CD8-positive, alpha-beta memory T cell (primary cell): ENCODE measurements at regions not wholly inside any gene's neighbourhood (a gene's known extent, or its start where the extent isn't known, plus 50 kb on each side); places are given as distances from the start of the nearest gene placed in this dataset.

Experiments used
- CTCF ChIA-PET: fragments of 350-600 bp; sonication (Branson Sonifier 250); formaldehyde crosslinking; loops from one replicate; lab custom pipeline; 2021; ENCODE audit warnings: antibody characterized with exemption; lab: Charles Lee
- POLR2A ChIA-PET: fragments of 350-600 bp; sonication (Branson Sonifier 250); formaldehyde crosslinking; loops from one replicate; lab custom pipeline; 2021; ENCODE audit warnings: antibody characterized with exemption; lab: Charles Lee
- DNase-seq, 5 donors: peaks; one replicate each; pipeline versions ENCODE4 v3.0.0 to v3.0.0-alpha.2; 2020 to 2022; ENCODE audit warnings: mixed read lengths in 1 of 5
- H3K27ac ChIP-seq: one replicate; pipeline ENCODE4 v1.7.0; 2013; ENCODE audit warnings: low read depth, mild to moderate bottlenecking, low read length, moderate library complexity
- H3K27me3 ChIP-seq: 2 replicates; pipeline ENCODE4 v1.7.0; 2013; ENCODE audit warnings: low read length, mild to moderate bottlenecking; ENCODE audit not compliant: insufficient read depth, poor library complexity, severe bottlenecking
- H3K36me3 ChIP-seq: 2 replicates; pipeline ENCODE4 v1.7.0; 2013; ENCODE audit warnings: mild to moderate bottlenecking, low read length, moderate library complexity; ENCODE audit not compliant: insufficient read depth
- H3K4me1 ChIP-seq: 2 replicates; pipeline ENCODE4 v1.7.0; 2013; ENCODE audit warnings: mild to moderate bottlenecking, low read length, moderate library complexity; ENCODE audit not compliant: insufficient read depth
- H3K4me3 ChIP-seq: 2 replicates; pipeline ENCODE4 v1.7.0; 2013; ENCODE audit warnings: mild to moderate bottlenecking, low read length
- H3K9me3 ChIP-seq: 2 replicates; pipeline ENCODE4 v1.7.0; 2013; ENCODE audit warnings: mild to moderate bottlenecking, low read length
- H3K27ac Mint-ChIP-seq, 8 donors: one replicate each; pipeline ENCODE4 v1.8.0; 2020 to 2021; ENCODE audit warnings: mixed read lengths in 8 of 8, mild to moderate bottlenecking in 6 of 8, inconsistent platforms in 3 of 8, moderate library complexity in 3 of 8
- H3K27me3 Mint-ChIP-seq, 2 donors: one replicate each; pipeline ENCODE4 v1.8.0; 2020 to 2021; ENCODE audit warnings: mixed read lengths in 2 of 2, mild to moderate bottlenecking in 1 of 2, moderate library complexity in 1 of 2
- H3K36me3 Mint-ChIP-seq, 3 donors: one replicate each; pipeline ENCODE4 v1.8.0; 2020 to 2021; ENCODE audit warnings: mixed read lengths in 3 of 3, inconsistent platforms in 1 of 3, mild to moderate bottlenecking in 1 of 3
- H3K4me1 Mint-ChIP-seq, 3 donors: one replicate each; pipeline ENCODE4 v1.8.0; 2020 to 2021; ENCODE audit warnings: mixed read lengths in 3 of 3, inconsistent platforms in 1 of 3, mild to moderate bottlenecking in 1 of 3
- H3K4me3 Mint-ChIP-seq, 7 donors: one replicate each; pipeline ENCODE4 v1.8.0; 2020 to 2021; ENCODE audit warnings: mixed read lengths in 7 of 7, mild to moderate bottlenecking in 6 of 7, moderate library complexity in 4 of 7, inconsistent platforms in 2 of 7
- H3K9me3 Mint-ChIP-seq, 5 donors: one replicate each; pipeline ENCODE4 v1.8.0; 2020 to 2022; ENCODE audit warnings: mixed read lengths in 5 of 5, mild to moderate bottlenecking in 3 of 5, moderate library complexity in 2 of 5, inconsistent platforms in 1 of 5

- no peaks in the 10 kb centered on the region for H3K36me3 Mint-ChIP-seq
- peaks cover 2 to 15% (median 8%) of the 10 kb centered on the region in 5 donors for H3K9me3 Mint-ChIP-seq
- no peak overlapping the region for H3K27ac Mint-ChIP-seq
- no peaks in the 10 kb centered on the region for H3K4me1 Mint-ChIP-seq
- no peak overlapping the region for H3K4me3 Mint-ChIP-seq
- H3K36me3 ChIP-seq = no peaks in the 10 kb centered on the region
- ChIA-PET CTCF (no interaction called here), POLR2A (no interaction called here)
- no peaks in the 10 kb centered on the region for H3K27me3 ChIP-seq
- no peak overlapping the region for H3K4me3 ChIP-seq
- no peak for DNase-seq
- H3K27ac ChIP-seq = no peak overlapping the region
- no peaks in the 10 kb centered on the region for H3K4me1 ChIP-seq
- no peaks in the 10 kb centered on the region for H3K9me3 ChIP-seq
- no peaks in the 10 kb centered on the region for H3K27me3 Mint-ChIP-seq
These were observed 416.9 kb downstream of the FRK start for GRCh38 chr6:115643762-115644161.

- Mint-ChIP-seq H3K27me3 (no peaks in the 10 kb centered on the region), H3K4me1 (no peaks in the 10 kb centered on the region), H3K9me3 (peaks cover 0 to 27% (median 8%) of the 10 kb centered on the region in 5 donors), H3K36me3 (no peaks in the 10 kb centered on the region), H3K4me3 (no peak overlapping the region), H3K27ac (no peak overlapping the region)
- no peaks in the 10 kb centered on the region for H3K4me1 ChIP-seq
- ChIA-PET POLR2A (no interaction called here), CTCF (no interaction called here)
- no peak for DNase-seq
- H3K4me3 ChIP-seq = no peak overlapping the region
- H3K27me3 ChIP-seq = no peaks in the 10 kb centered on the region
- H3K36me3 ChIP-seq = no peaks in the 10 kb centered on the region
- H3K9me3 ChIP-seq = no peaks in the 10 kb centered on the region
- H3K27ac ChIP-seq = no peak overlapping the region
These were observed 425.8 kb downstream of the FRK start for GRCh38 chr6:115634887-115635286.

GRCh38 chr6:115634131-115634530 is 426.6 kb downstream of the FRK start:
- Mint-ChIP-seq H3K4me3 (no peak overlapping the region), H3K4me1 (no peaks in the 10 kb centered on the region), H3K36me3 (no peaks in the 10 kb centered on the region), H3K27me3 (no peaks in the 10 kb centered on the region), H3K9me3 (peaks cover 0 to 22% (median 6%) of the 10 kb centered on the region in 5 donors), H3K27ac (no peak overlapping the region)
- H3K36me3 ChIP-seq = no peaks in the 10 kb centered on the region
- POLR2A ChIA-PET = no interaction called here
- H3K9me3 ChIP-seq = no peaks in the 10 kb centered on the region
- H3K27ac ChIP-seq = no peak overlapping the region
- H3K27me3 ChIP-seq = no peaks in the 10 kb centered on the region
- CTCF ChIA-PET = no interaction called here
- no peak for DNase-seq
- H3K4me1 ChIP-seq = no peaks in the 10 kb centered on the region
- no peak overlapping the region for H3K4me3 ChIP-seq

GRCh38 chr6:115631028-115631427 is 429.7 kb downstream of the FRK start:
- Histone ChIP-seq H3K4me3 (no peak overlapping the region), H3K27me3 (no peaks in the 10 kb centered on the region), H3K9me3 (no peaks in the 10 kb centered on the region), H3K27ac (no peak overlapping the region), H3K36me3 (no peaks in the 10 kb centered on the region), H3K4me1 (no peaks in the 10 kb centered on the region)
- Mint-ChIP-seq H3K9me3 (peaks cover 0 to 17% (median 0%) of the 10 kb centered on the region in 5 donors), H3K4me3 (no peak overlapping the region), H3K4me1 (no peaks in the 10 kb centered on the region), H3K27me3 (no peaks in the 10 kb centered on the region), H3K36me3 (no peaks in the 10 kb centered on the region), H3K27ac (no peak overlapping the region)
- DNase-seq = no peak
- CTCF ChIA-PET = no interaction called here
- POLR2A ChIA-PET = no interaction called here

- Mint-ChIP-seq H3K27ac (no peak overlapping the region), H3K4me3 (no peak overlapping the region), H3K4me1 (no peaks in the 10 kb centered on the region), H3K27me3 (no peaks in the 10 kb centered on the region), H3K9me3 (peaks cover 0 to 12% (median 0%) of the 10 kb centered on the region in 5 donors), H3K36me3 (no peaks in the 10 kb centered on the region)
- Histone ChIP-seq H3K4me3 (no peak overlapping the region), H3K36me3 (no peaks in the 10 kb centered on the region), H3K27me3 (no peaks in the 10 kb centered on the region), H3K9me3 (no peaks in the 10 kb centered on the region), H3K4me1 (no peaks in the 10 kb centered on the region), H3K27ac (no peak overlapping the region)
- no peak for DNase-seq
- ChIA-PET POLR2A (no interaction called here), CTCF (no interaction called here)
These were observed 430.2 kb downstream of the FRK start for GRCh38 chr6:115630424-115631024.

GRCh38 chr6:115629415-115629814 is 431.3 kb downstream of the FRK start:
- no peaks in the 10 kb centered on the region for H3K27me3 Mint-ChIP-seq
- no peak overlapping the region for H3K27ac Mint-ChIP-seq
- H3K36me3 Mint-ChIP-seq = no peaks in the 10 kb centered on the region
- Histone ChIP-seq H3K27ac (no peak overlapping the region), H3K4me1 (no peaks in the 10 kb centered on the region), H3K27me3 (no peaks in the 10 kb centered on the region), H3K36me3 (no peaks in the 10 kb centered on the region), H3K9me3 (no peaks in the 10 kb centered on the region), H3K4me3 (no peak overlapping the region)
- no peaks in the 10 kb centered on the region for H3K4me1 Mint-ChIP-seq
- ChIA-PET POLR2A (no interaction called here), CTCF (no interaction called here)
- DNase-seq = no peak
- no peak overlapping the region for H3K4me3 Mint-ChIP-seq
- H3K9me3 Mint-ChIP-seq = peaks cover 0 to 8% (median 0%) of the 10 kb centered on the region in 5 donors

GRCh38 chr6:115618256-115618655 is 442.4 kb downstream of the FRK start:
- Mint-ChIP-seq H3K36me3 (no peaks in the 10 kb centered on the region), H3K27me3 (no peaks in the 10 kb centered on the region), H3K9me3 (peaks cover 0 to 27% (median 7%) of the 10 kb centered on the region in 5 donors), H3K4me1 (no peaks in the 10 kb centered on the region), H3K27ac (no peak overlapping the region), H3K4me3 (no peak overlapping the region)
- H3K36me3 ChIP-seq = no peaks in the 10 kb centered on the region
- CTCF ChIA-PET = no interaction called here
- H3K27me3 ChIP-seq = no peaks in the 10 kb centered on the region
- DNase-seq = no peak
- no peaks in the 10 kb centered on the region for H3K4me1 ChIP-seq
- POLR2A ChIA-PET = no interaction called here
- no peaks in the 10 kb centered on the region for H3K9me3 ChIP-seq
- H3K27ac ChIP-seq = no peak overlapping the region
- H3K4me3 ChIP-seq = no peak overlapping the region

- H3K4me1 ChIP-seq = no peaks in the 10 kb centered on the region
- H3K27ac ChIP-seq = no peak overlapping the region
- ChIA-PET POLR2A (no interaction called here), CTCF (no interaction called here)
- Mint-ChIP-seq H3K4me1 (no peaks in the 10 kb centered on the region), H3K36me3 (no peaks in the 10 kb centered on the region), H3K27ac (no peak overlapping the region), H3K27me3 (no peaks in the 10 kb centered on the region), H3K9me3 (peaks cover 0 to 26% (median 4%) of the 10 kb centered on the region in 5 donors), H3K4me3 (no peak overlapping the region)
- H3K9me3 ChIP-seq = no peaks in the 10 kb centered on the region
- H3K4me3 ChIP-seq = no peak overlapping the region
- no peaks in the 10 kb centered on the region for H3K36me3 ChIP-seq
- no peaks in the 10 kb centered on the region for H3K27me3 ChIP-seq
- DNase-seq = no peak
These were observed 443.7 kb downstream of the FRK start for GRCh38 chr6:115617031-115617430.
